CD4-positive, CD25-positive, alpha-beta regulatory T cell (primary cell): ENCODE measurements at regions not wholly inside any gene's neighbourhood (a gene's known extent, or its start where the extent isn't known, plus 50 kb on each side); places are given as distances from the start of the nearest gene placed in this dataset.

Experiments
- ATAC-seq, 2 donors: fragments of 150-1000 bp; cut with Tn5 transposase; one replicate each; pipeline ENCODE4 v1.10.0; 2021; ENCODE audit warnings: low read depth in 2 of 2, moderate number of reproducible peaks in 2 of 2, moderate library complexity in 1 of 2
- DNase-seq, 3 donors: peaks; one replicate each; pipeline versions ENCODE4 v3.0.0 to v3.0.0-alpha.2; 2012 to 2022; ENCODE audit warnings: mixed read lengths in 1 of 3
- H3K27ac ChIP-seq: one replicate; pipeline ENCODE4 v1.7.0; 2013; ENCODE audit warnings: mild to moderate bottlenecking, low read length; ENCODE audit not compliant: insufficient read depth, poor library complexity, severe bottlenecking
- H3K27me3 ChIP-seq: one replicate; pipeline ENCODE4 v1.7.0; 2013; ENCODE audit warnings: low read length; ENCODE audit not compliant: control insufficient read depth, insufficient read depth
- H3K36me3 ChIP-seq: one replicate; pipeline ENCODE4 v1.7.0; 2013; ENCODE audit warnings: mild to moderate bottlenecking, low read length, moderate library complexity; ENCODE audit not compliant: control insufficient read depth, insufficient read depth
- H3K4me1 ChIP-seq: 2 replicates; pipeline ENCODE4 v1.7.0; 2013; ENCODE audit warnings: mild to moderate bottlenecking, low read length; ENCODE audit not compliant: insufficient read depth, control insufficient read depth, poor library complexity, severe bottlenecking
- H3K4me3 ChIP-seq: one replicate; pipeline ENCODE4 v1.7.0; 2013; ENCODE audit warnings: low read depth, mild to moderate bottlenecking, low read length, moderate library complexity
- H3K9me3 ChIP-seq, 2 experiments: 1 replicate in 1 of 2; 2 replicates in 1 of 2; pipeline ENCODE4 v1.7.0; 2013; ENCODE audit warnings: low read length in 2 of 2, mild to moderate bottlenecking in 1 of 2, moderate library complexity in 1 of 2; ENCODE audit not compliant: control insufficient read depth in 2 of 2
- H3K27ac Mint-ChIP-seq, 3 donors: one replicate each; pipeline ENCODE4 v1.8.0; 2020 to 2022; ENCODE audit warnings: mild to moderate bottlenecking in 3 of 3, mixed read lengths in 3 of 3, moderate library complexity in 2 of 3
- H3K27me3 Mint-ChIP-seq: one replicate; pipeline ENCODE4 v1.8.0; 2022; ENCODE audit warnings: mild to moderate bottlenecking, mixed read lengths
- H3K36me3 Mint-ChIP-seq: one replicate; pipeline ENCODE4 v1.8.0; 2020; ENCODE audit warnings: mixed read lengths
- H3K4me1 Mint-ChIP-seq, 4 donors: one replicate each; pipeline ENCODE4 v1.8.0; 2020 to 2022; ENCODE audit warnings: mixed read lengths in 4 of 4, mild to moderate bottlenecking in 1 of 4
- H3K4me3 Mint-ChIP-seq, 4 donors: one replicate each; pipeline ENCODE4 v1.8.0; 2020 to 2022; ENCODE audit warnings: mild to moderate bottlenecking in 4 of 4, mixed read lengths in 4 of 4, moderate library complexity in 3 of 4
- H3K9me3 Mint-ChIP-seq, 7 donors: one replicate each; pipeline ENCODE4 v1.8.0; 2020 to 2022; ENCODE audit warnings: mixed read lengths in 7 of 7, mild to moderate bottlenecking in 3 of 7, moderate library complexity in 2 of 7

GRCh38 chr6:82025271-82025670 is 222.3 kb downstream of the IBTK start:
- H3K4me3 ChIP-seq: no peak overlapping the region
- no peak overlapping the region for H3K27ac Mint-ChIP-seq
- H3K27me3 ChIP-seq: no peaks in the 10 kb centered on the region
- H3K9me3 Mint-ChIP-seq: peaks cover 0 to 8% (median 0%) of the 10 kb centered on the region in 7 donors
- no peaks in the 10 kb centered on the region for H3K36me3 ChIP-seq
- no peaks in the 10 kb centered on the region for H3K36me3 Mint-ChIP-seq
- H3K4me1 Mint-ChIP-seq: no peaks in the 10 kb centered on the region
- H3K27me3 Mint-ChIP-seq: no peaks in the 10 kb centered on the region
- H3K4me1 ChIP-seq: no peaks in the 10 kb centered on the region
- DNase-seq (no peak), ATAC-seq (no peak)
- no peak overlapping the region for H3K4me3 Mint-ChIP-seq
- H3K9me3 ChIP-seq: no peaks in the 10 kb centered on the region
- no peak overlapping the region for H3K27ac ChIP-seq

DNA sequence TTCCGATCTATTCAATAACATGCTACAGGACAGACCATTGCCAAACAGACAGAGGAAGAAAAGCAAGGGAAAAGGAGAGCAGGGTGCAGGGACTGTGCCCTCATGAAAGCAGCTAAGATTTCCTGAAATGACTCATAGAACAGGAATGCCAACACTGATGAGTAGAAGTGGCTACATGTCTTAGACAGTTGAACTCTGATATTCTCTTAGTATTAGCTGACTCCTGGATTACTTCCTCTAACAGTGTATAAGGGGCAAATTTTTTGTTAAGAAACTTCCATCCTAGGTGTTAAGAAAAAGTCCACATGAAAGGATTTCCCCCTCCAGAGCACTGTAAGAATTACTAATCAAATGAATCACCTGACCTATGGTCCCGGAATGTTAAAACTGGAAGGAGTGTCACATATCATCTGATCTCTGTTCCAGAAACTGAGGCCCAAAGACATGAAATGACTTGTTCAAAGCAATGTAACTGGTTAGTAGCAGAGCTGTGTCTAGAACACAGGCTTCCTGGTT is 224.9 kb downstream of the IBTK start:
- Mint-ChIP-seq H3K36me3 (no peaks in the 10 kb centered on the region), H3K27me3 (no peaks in the 10 kb centered on the region), H3K4me3 (no peak overlapping the region)

GRCh38 chr6:82017773-82018172 is 229.8 kb downstream of the IBTK start:
- no peak overlapping the region for H3K27ac Mint-ChIP-seq
- Histone ChIP-seq H3K27me3 (no peaks in the 10 kb centered on the region), H3K4me1 (no peaks in the 10 kb centered on the region), H3K4me3 (no peak overlapping the region), H3K27ac (no peak overlapping the region), H3K9me3 (no peaks in the 10 kb centered on the region), H3K36me3 (no peaks in the 10 kb centered on the region)
- H3K36me3 Mint-ChIP-seq: no peaks in the 10 kb centered on the region
- H3K27me3 Mint-ChIP-seq: no peaks in the 10 kb centered on the region
- no peaks in the 10 kb centered on the region for H3K4me1 Mint-ChIP-seq
- DNase-seq (no peak), ATAC-seq (no peak)
- H3K4me3 Mint-ChIP-seq: no peak overlapping the region
- H3K9me3 Mint-ChIP-seq: peaks cover 0 to 3% (median 0%) of the 10 kb centered on the region in 7 donors

More for the DNA sequence above, 224.9 kb downstream of the IBTK start:
- ATAC-seq (no peak), DNase-seq (no peak)
- Histone ChIP-seq H3K36me3 (no peaks in the 10 kb centered on the region), H3K27me3 (no peaks in the 10 kb centered on the region), H3K4me1 (no peaks in the 10 kb centered on the region), H3K9me3 (no peaks in the 10 kb centered on the region), H3K27ac (no peak overlapping the region), H3K4me3 (no peak overlapping the region)
- Mint-ChIP-seq H3K9me3 (peaks cover 0 to 3% (median 0%) of the 10 kb centered on the region in 7 donors), H3K4me1 (no peaks in the 10 kb centered on the region), H3K27ac (no peak overlapping the region)

- Histone ChIP-seq H3K27ac (no peak overlapping the region), H3K4me1 (no peaks in the 10 kb centered on the region), H3K9me3 (no peaks in the 10 kb centered on the region), H3K36me3 (no peaks in the 10 kb centered on the region), H3K27me3 (no peaks in the 10 kb centered on the region), H3K4me3 (no peak overlapping the region)
- Mint-ChIP-seq H3K9me3 (peaks cover 0 to 3% (median 0%) of the 10 kb centered on the region in 7 donors), H3K4me1 (no peaks in the 10 kb centered on the region), H3K4me3 (no peak overlapping the region), H3K36me3 (no peaks in the 10 kb centered on the region), H3K27ac (no peak overlapping the region), H3K27me3 (no peaks in the 10 kb centered on the region)
- ATAC-seq (no peak), DNase-seq (no peak)
These were observed 230.3 kb downstream of the IBTK start for GRCh38 chr6:82017288-82017687.

DNA sequence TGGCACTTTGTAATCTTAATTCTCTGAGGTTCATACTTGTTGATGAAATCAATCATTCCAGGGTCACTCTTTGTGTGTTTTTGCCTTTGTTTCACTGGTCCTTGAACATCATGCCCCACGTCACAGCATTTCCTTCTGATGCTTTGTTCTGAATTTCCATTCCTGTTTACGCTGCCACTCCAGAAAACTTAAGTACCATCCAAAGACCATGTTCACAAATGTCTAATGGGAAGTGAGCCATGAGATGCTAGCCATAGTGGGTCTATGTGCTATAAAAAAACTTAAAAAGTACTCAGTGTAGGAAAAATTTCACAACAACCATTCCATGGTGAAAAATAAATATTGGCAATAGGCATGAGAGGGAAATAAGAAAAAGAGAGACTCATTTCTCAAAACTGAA is 232.0 kb downstream of the IBTK start:
- no peaks in the 10 kb centered on the region for H3K27me3 Mint-ChIP-seq

DNA sequence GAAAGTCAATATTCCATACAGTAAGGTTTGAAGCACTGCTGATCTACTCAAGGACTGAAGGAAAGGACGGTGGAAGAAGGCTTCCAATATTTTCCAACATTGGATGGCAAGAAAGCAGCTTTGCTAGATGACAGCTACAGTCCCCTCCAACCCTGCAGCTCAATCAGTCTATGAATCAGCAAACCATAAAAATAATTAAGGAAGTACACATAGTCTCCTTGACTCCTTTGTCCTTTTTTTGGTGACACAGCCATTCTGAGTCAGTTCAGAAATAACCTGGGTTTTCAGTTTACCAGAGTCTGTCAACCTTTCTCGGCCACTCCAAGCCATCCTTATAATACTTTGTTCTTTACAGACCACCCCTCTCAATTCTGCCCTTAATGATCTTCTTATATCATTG is 232.5 kb downstream of the IBTK start:
- Mint-ChIP-seq H3K4me3 (no peak overlapping the region), H3K36me3 (no peaks in the 10 kb centered on the region), H3K4me1 (no peaks in the 10 kb centered on the region), H3K27ac (no peak overlapping the region), H3K9me3 (peaks cover 0 to 4% (median 0%) of the 10 kb centered on the region in 7 donors), H3K27me3 (no peaks in the 10 kb centered on the region)
- DNase-seq (no peak), ATAC-seq (no peak)
- H3K36me3 ChIP-seq: no peaks in the 10 kb centered on the region
- H3K27me3 ChIP-seq: no peaks in the 10 kb centered on the region
- no peak overlapping the region for H3K4me3 ChIP-seq
- no peak overlapping the region for H3K27ac ChIP-seq
- no peaks in the 10 kb centered on the region for H3K9me3 ChIP-seq
- no peaks in the 10 kb centered on the region for H3K4me1 ChIP-seq

More for the DNA sequence above, 232.0 kb downstream of the IBTK start:
- Histone ChIP-seq H3K36me3 (no peaks in the 10 kb centered on the region), H3K4me3 (no peak overlapping the region), H3K27me3 (no peaks in the 10 kb centered on the region), H3K4me1 (no peaks in the 10 kb centered on the region), H3K9me3 (no peaks in the 10 kb centered on the region), H3K27ac (no peak overlapping the region)
- H3K27ac Mint-ChIP-seq: no peak overlapping the region
- H3K36me3 Mint-ChIP-seq: no peaks in the 10 kb centered on the region
- DNase-seq (no peak), ATAC-seq (no peak)
- H3K9me3 Mint-ChIP-seq: peaks cover 0 to 3% (median 0%) of the 10 kb centered on the region in 7 donors
- H3K4me3 Mint-ChIP-seq: no peak overlapping the region
- no peaks in the 10 kb centered on the region for H3K4me1 Mint-ChIP-seq

DNA sequence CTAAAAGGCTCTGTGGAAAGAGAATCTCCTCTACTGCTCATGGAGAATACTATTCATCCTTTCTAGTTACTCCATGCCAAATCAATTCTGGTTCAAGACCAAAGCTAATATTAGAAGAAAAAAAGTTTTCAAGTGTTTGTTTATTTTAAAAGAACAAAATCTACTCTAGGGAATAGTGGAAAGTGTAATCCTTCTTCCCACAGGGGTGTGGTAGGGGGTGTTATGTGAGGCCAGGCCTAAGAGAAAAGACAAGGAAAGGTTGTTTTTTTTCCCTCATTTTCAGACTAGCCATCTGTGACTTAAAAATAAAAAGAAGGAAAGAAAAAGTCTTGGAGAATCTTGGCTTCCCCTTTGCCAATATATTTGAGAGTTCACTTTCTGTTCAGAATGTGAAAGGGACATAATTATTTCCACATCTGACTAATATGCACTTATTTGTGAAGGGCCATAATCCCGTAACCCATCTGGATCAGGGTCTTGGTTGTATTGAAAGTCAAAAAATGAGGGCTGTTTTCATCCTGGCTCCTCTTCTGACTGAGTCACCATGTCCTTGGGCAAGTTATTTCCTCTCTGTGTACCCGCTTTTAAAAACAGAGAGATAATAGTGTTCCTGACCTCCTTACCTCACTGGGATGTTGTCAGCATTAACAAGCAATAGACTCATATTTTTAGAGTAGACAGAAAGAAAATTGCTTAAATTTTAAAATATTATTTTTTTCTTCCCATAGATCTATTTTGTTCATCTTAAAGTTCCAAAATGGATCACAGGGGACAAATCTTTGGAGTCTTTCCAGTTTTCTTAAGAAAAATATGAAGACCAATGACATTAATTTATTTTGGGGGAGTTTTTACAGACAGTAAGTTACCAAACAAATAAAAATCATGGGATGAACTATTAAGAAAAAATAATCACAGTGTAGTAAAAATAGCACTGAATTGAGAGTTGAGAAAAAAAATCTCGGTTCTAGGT is 233.7 kb downstream of the IBTK start:
- Mint-ChIP-seq H3K27me3 (no peaks in the 10 kb centered on the region), H3K27ac (no peak overlapping the region)

More for the DNA sequence above, 233.7 kb downstream of the IBTK start:
- no peak for DNase-seq
- Histone ChIP-seq H3K27ac (no peak overlapping the region), H3K36me3 (no peaks in the 10 kb centered on the region), H3K4me1 (no peaks in the 10 kb centered on the region), H3K9me3 (no peaks in the 10 kb centered on the region), H3K27me3 (no peaks in the 10 kb centered on the region), H3K4me3 (no peak overlapping the region)
- peaks cover 0 to 6% (median 1%) of the 10 kb centered on the region in 7 donors for H3K9me3 Mint-ChIP-seq
- ATAC-seq: no peak
- H3K4me3 Mint-ChIP-seq: no peak overlapping the region
- no peaks in the 10 kb centered on the region for H3K36me3 Mint-ChIP-seq
- H3K4me1 Mint-ChIP-seq: no peaks in the 10 kb centered on the region
